ENCODE measurements at regions not wholly inside any gene's neighbourhood (a gene's known extent, or its start where the extent isn't known, plus 50 kb on each side); places are given as distances from the start of the nearest gene placed in this dataset.

- no peaks in the 10 kb centered on the region for H3K36me3 ChIP-seq
- H3K27ac Mint-ChIP-seq, result no peak overlapping the region
- H3K4me1 Mint-ChIP-seq, result no peaks in the 10 kb centered on the region
Measured at GRCh38 chr5:109563739-109564138, 126.0 kb upstream of the MAN2A1 start.

GRCh38 chr5:109563189-109563588, 126.5 kb upstream of the MAN2A1 start:
- Mint-ChIP-seq H3K27ac (no peak overlapping the region), H3K4me3 (no peak overlapping the region), H3K27me3 (ENCODE audit: insufficient read depth, low read depth) (peaks cover 2% of the 10 kb centered on the region), H3K4me1 (no peaks in the 10 kb centered on the region), H3K36me3 (no peaks in the 10 kb centered on the region), H3K9me3 (no peaks in the 10 kb centered on the region)
- H3K79me2 ChIP-seq (ENCODE audit: low read depth), result no peaks in the 10 kb centered on the region
- no peak overlapping the region for H3K4me3 ChIP-seq
- H3K36me3 ChIP-seq, result no peaks in the 10 kb centered on the region
- H3K27me3 ChIP-seq, result no peaks in the 10 kb centered on the region
- DNase-seq (ENCODE audit: low spot score), result no peak
- H3K4me2 ChIP-seq, result no peak overlapping the region
- H3K9me3 ChIP-seq (ENCODE audit: low read depth), result no peaks in the 10 kb centered on the region
- H3K4me1 ChIP-seq, result no peaks in the 10 kb centered on the region
- TF ChIP-seq EZH2 (IDR thresholded peaks at IDR 0.05) (no peak), CTCF (IDR thresholded peaks at IDR 0.05) (no peak), EZH2phosphoT487 (IDR thresholded peaks at IDR 0.05) (no peak)
- no peaks in the 10 kb centered on the region for H3F3A ChIP-seq (ENCODE audit: low read depth)
- no peak overlapping the region for H3K27ac ChIP-seq
- no peak overlapping the region for H3K9ac ChIP-seq
- H2AFZ ChIP-seq (replicated peaks), result no peak overlapping the region
- no peaks in the 10 kb centered on the region for H4K20me1 ChIP-seq (ENCODE audit: low read depth)

More at GRCh38 chr5:109563739-109564138, 126.0 kb upstream of the MAN2A1 start:
- TF ChIP-seq EZH2 (IDR thresholded peaks at IDR 0.05) (no peak), EZH2phosphoT487 (IDR thresholded peaks at IDR 0.05) (no peak), CTCF (IDR thresholded peaks at IDR 0.05) (no peak)
- no peak for DNase-seq (ENCODE audit: low spot score)
- H3K9ac ChIP-seq, result no peak overlapping the region
- H3K36me3 Mint-ChIP-seq, result no peaks in the 10 kb centered on the region
- H3K9me3 ChIP-seq (ENCODE audit: low read depth), result no peaks in the 10 kb centered on the region
- H3K4me2 ChIP-seq, result no peak overlapping the region
- no peak overlapping the region for H2AFZ ChIP-seq (replicated peaks)
- no peaks in the 10 kb centered on the region for H3K9me3 Mint-ChIP-seq
- no peak overlapping the region for H3K4me3 ChIP-seq
- no peaks in the 10 kb centered on the region for H3F3A ChIP-seq (ENCODE audit: low read depth)
- H4K20me1 ChIP-seq (ENCODE audit: low read depth), result no peaks in the 10 kb centered on the region
- H3K27ac ChIP-seq, result no peak overlapping the region
- H3K4me1 ChIP-seq, result no peaks in the 10 kb centered on the region
- H3K27me3 Mint-ChIP-seq (ENCODE audit: insufficient read depth, low read depth), result peaks cover 2% of the 10 kb centered on the region
- no peak overlapping the region for H3K4me3 Mint-ChIP-seq
- no peaks in the 10 kb centered on the region for H3K79me2 ChIP-seq (ENCODE audit: low read depth)
- no peaks in the 10 kb centered on the region for H3K27me3 ChIP-seq

GRCh38 chr5:109562441-109562840, 127.3 kb upstream of the MAN2A1 start:
- no peaks in the 10 kb centered on the region for H3K4me1 ChIP-seq
- no peak overlapping the region for H3K4me3 ChIP-seq
- DNase-seq (ENCODE audit: low spot score), result no peak
- Mint-ChIP-seq H3K9me3 (no peaks in the 10 kb centered on the region), H3K27ac (no peak overlapping the region), H3K4me3 (no peak overlapping the region), H3K27me3 (ENCODE audit: insufficient read depth, low read depth) (peaks cover 2% of the 10 kb centered on the region), H3K36me3 (no peaks in the 10 kb centered on the region), H3K4me1 (no peaks in the 10 kb centered on the region)
- no peaks in the 10 kb centered on the region for H4K20me1 ChIP-seq (ENCODE audit: low read depth)
- H3K27ac ChIP-seq, result no peak overlapping the region
- H2AFZ ChIP-seq (replicated peaks), result no peak overlapping the region
- no peaks in the 10 kb centered on the region for H3K9me3 ChIP-seq (ENCODE audit: low read depth)
- no peaks in the 10 kb centered on the region for H3K36me3 ChIP-seq
- no peaks in the 10 kb centered on the region for H3K27me3 ChIP-seq
- H3F3A ChIP-seq (ENCODE audit: low read depth), result no peaks in the 10 kb centered on the region
- H3K9ac ChIP-seq, result no peak overlapping the region
- TF ChIP-seq CTCF (IDR thresholded peaks at IDR 0.05) (no peak), EZH2phosphoT487 (IDR thresholded peaks at IDR 0.05) (no peak), EZH2 (IDR thresholded peaks at IDR 0.05) (no peak)
- no peak overlapping the region for H3K4me2 ChIP-seq
- H3K79me2 ChIP-seq (ENCODE audit: low read depth), result no peaks in the 10 kb centered on the region
